KOPT-K1 (cell line): ENCODE measurements at regions not wholly inside any gene's neighbourhood (a gene's known extent, or its start where the extent isn't known, plus 50 kb on each side); places are given as distances from the start of the nearest gene placed in this dataset.

Source experiments
- H3K27ac ChIP-seq: fragments of 200-600 bp; sonication (generic); 2 replicates; pipeline ENCODE4 v1.5.1; 2016; ENCODE audit warnings: antibody characterized with exemption, mild to moderate bottlenecking, low read depth, low read length; ENCODE audit not compliant: poor library complexity, severe bottlenecking
- H3K36me3 ChIP-seq: fragments of 200-600 bp; sonication (generic); 2 replicates; pipeline ENCODE4 v1.5.1; 2017; ENCODE audit warnings: antibody characterized with exemption, mild to moderate bottlenecking, low read length, moderate library complexity; ENCODE audit not compliant: insufficient read depth
- H3K9me3 ChIP-seq: fragments of 200-600 bp; sonication (generic); 2 replicates; pipeline ENCODE4 v1.5.1; 2017; ENCODE audit warnings: antibody characterized with exemption, low read length, mild to moderate bottlenecking; ENCODE audit not compliant: insufficient read depth, poor library complexity, severe bottlenecking

DNA sequence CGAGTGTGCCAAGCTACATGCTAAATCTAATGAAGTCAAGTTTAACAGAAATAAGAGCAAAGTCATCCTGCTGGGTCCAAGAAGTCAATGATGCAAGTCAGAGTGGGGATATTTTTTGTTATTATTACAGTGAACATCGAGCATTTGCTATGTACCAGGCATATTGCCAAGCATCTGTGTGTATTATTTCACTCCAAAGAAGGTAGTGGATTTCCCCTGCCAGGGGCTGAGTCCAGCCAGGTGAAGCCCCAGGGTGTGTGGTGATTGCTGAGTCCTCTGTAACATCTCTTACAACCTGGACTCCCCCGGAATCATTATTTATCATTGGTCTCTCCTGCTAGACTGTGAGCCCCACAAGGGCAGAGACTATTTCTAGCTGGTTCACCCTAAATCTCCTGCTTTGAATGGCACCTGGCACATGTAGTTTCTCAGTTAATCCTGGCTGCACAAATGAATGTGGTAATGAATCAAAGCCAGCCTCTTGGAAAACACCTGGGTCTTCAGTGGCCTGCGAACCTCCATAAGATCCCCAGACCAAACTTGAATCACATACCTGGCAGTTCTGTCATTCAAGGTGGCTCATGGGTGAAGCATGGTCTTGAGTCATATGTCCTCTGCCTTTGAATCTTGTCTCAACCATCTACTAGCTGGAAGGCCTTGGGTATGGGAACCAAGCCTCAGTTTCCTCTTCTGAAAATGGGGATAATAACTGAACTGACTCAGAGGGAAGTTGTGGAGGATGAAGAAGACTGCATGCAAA is 549.2 kb downstream of the MIAT start:
- Histone ChIP-seq H3K27ac (no peak overlapping the region), H3K9me3 (no peaks in the 10 kb centered on the region)

DNA sequence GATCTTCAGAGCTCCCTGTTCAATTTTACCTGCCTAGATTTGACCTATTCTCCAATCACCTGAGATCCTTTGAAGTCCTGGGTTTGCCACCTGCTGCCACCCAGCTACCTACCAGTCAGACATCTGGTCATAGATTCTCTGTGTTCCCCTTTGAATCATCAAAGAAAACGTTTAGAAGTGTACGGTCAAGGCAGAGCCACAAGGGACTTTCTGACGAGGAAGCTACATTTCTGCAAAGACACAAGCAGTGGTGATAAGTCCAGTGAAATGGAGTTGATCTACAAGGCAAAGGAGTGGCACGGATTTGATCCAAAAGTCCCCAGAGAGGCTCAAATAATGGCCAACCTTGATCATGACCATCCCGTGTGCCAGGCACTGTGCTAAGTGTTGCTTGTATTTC is 549.9 kb downstream of the MIAT start:
- Histone ChIP-seq H3K9me3 (no peaks in the 10 kb centered on the region), H3K27ac (no peak overlapping the region), H3K36me3 (no peaks in the 10 kb centered on the region)

More for the DNA sequence above, 549.2 kb downstream of the MIAT start:
- H3K36me3 ChIP-seq = no peaks in the 10 kb centered on the region

DNA sequence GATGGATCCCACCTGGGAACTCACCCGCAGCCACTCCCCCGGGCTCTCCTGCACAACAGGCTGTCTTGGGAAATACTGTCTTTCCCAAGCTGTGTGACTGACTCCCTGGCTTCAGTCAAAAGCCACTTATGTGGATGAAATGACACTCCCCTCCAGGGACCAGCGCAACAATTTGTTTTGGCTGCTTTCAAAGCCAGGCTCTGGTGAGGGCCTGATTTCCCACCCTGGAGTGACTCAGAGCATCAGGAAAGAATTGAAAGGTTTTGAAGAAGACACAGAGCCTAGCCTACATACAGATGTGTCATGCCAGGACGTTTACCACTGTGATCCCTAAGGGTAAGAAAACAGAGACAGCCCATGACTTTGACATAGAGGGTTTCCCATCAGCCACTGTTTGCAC is 550.5 kb downstream of the MIAT start:
- Histone ChIP-seq H3K36me3 (no peaks in the 10 kb centered on the region), H3K27ac (no peak overlapping the region), H3K9me3 (no peaks in the 10 kb centered on the region)

DNA sequence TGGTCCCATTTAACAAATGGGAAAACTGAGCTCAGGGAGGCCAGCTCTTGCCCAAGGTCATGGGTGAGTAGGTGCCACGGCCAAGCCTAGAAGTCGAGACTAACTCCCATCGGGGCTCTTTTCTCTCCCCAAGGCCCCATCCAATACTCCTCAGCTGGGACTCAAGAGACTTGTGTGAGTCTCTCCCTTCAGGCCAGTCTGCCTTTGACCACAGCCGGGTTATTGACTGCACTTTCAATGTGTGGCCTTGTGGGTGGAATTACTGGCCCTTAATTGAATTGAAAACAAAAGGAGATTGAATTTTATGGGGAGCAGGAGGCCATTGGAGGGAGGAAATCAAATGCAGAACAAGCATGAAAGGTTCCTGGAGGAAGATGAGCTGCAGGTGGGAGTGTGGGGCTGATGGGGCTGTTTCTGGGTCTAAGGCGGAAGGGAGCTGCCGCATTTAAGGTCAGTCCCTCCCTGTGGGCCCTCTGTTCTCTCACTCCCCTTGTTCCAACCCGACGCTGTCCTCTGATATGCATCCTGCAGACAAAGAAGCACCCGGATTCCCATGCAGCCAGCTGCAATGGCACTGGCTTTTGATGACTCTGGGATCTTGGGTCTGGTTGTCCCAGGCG is 552.8 kb downstream of the MIAT start:
- Histone ChIP-seq H3K36me3 (no peaks in the 10 kb centered on the region), H3K27ac (no peak overlapping the region), H3K9me3 (no peaks in the 10 kb centered on the region)

DNA sequence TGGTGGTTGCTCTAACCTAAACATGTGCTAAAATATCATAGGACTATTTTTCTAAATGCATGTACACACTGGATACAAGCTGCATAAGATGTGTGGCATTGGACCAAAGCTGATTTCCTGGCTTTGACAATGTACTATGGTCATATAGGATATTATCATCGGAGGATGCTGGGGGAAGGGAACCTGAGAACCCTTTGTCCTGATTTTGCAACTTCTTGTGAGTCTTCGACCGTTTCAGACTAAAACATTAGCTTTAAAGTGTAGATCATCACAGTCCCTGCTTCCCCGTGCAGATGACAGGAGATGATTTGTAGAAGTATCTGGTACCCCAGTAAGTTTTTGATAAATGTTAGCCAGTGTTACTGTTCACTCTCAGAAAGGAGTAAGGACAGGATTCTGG is 554.7 kb downstream of the MIAT start:
- Histone ChIP-seq H3K9me3 (no peaks in the 10 kb centered on the region), H3K27ac (no peak overlapping the region), H3K36me3 (no peaks in the 10 kb centered on the region)

DNA sequence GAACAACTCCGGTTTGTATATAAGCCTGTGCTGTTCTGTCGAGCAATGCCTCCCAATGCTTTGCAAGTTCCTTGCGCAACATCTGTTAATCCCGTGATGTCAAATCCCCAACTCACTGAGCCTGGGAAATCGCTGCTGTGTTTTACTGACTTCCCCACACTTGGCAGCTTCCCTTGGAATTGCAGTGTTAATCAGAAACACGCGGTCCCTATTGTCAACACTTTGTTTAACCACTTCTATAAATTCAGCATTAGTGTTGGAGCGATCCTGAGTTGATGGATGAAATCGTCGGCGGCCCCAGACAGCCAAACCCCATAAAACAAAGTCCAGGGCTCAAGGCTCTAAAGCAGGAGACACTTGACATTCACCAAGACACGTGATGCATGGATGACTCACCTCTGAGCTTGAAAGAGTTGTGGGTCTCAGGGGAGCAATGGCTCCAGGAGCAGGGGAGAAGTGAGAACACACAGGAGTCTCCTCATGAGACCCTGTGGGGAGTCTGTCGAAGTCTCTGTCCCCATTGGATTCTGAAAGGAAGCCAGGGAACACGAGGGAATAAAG is 555.3 kb downstream of the MIAT start:
- no peaks in the 10 kb centered on the region for H3K36me3 ChIP-seq
- H3K27ac ChIP-seq = no peak overlapping the region
- no peaks in the 10 kb centered on the region for H3K9me3 ChIP-seq

DNA sequence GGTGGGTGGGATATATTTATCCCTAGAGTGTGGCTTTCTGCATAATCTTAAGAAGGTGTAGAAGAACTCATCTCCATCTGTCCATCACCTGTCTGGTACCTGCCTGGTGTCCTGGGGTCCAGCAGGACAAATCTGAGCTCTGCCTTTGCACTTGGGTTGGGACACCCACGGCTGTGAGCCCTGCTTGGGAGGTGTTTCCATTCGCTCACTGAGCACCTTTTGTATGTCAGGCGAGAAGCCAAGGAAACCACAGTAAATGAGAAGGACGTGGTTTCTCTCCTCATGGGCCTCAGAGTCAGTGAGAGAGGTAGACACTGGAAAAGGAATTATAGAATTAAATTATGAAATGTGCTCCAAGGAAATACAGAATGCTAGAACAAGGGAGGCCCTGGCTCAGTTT is 555.9 kb downstream of the MIAT start:
- H3K36me3 ChIP-seq = no peaks in the 10 kb centered on the region
- no peak overlapping the region for H3K27ac ChIP-seq
- H3K9me3 ChIP-seq = no peaks in the 10 kb centered on the region

DNA sequence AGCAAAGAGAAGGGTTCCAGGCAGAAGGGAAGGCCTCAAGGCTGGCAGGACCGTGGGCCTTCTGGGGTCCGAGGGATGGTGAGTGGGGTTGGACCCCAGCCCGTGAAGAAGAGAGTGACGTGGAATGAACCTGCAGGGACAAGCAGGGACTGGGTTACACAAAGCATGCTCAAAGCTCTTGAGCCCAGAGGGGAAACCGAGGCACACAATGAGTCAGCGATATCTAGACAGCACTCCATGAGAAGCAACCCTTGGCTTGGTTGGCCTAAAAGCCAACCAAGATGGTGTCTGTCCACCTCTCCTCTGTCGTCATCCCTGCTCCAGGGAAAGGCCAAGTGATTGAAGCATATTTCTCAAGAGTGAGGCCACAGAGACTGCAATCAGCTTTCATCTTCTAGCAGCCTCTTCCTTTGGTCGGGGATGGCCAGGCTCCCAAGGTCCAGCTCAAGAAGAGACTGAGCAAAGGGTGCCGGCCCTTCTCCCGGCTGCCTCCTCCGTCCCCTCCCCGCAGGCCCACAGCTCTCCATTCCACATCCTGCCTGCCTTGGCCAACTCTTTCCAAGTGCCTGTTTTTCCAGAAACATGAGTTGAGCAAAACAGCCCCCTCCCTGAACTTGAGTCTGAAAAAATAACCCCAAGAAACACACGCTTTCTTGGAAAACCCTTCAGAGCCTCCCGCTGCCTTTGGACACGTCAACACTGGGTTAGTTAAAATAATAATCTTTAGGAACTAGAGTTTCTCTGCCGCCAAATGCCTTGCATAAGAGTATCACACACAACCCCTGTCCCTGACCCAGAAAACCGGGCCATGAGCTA is 556.6 kb downstream of the MIAT start:
- no peak overlapping the region for H3K27ac ChIP-seq
- H3K36me3 ChIP-seq = no peaks in the 10 kb centered on the region
- no peaks in the 10 kb centered on the region for H3K9me3 ChIP-seq

DNA sequence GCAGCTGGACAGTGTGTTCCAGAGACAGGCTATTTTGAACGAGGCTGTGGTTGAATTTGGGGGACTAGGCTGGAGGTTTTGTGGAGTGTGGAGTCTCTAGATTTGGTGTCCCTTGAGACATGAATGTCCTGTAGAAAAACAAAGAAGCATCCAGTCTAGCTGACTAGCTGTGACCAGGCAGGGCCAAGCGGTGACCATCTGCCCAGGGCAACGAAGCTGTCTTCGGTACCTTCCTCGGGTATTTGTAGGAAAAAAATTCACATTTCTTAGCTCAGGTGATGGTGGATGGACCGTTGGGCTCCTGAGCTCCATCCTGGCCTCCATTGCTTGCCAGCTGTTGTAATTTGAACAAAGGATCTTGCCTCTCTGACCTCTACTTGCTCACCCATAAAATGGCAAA is 557.3 kb downstream of the MIAT start:
- Histone ChIP-seq H3K9me3 (no peaks in the 10 kb centered on the region), H3K36me3 (no peaks in the 10 kb centered on the region), H3K27ac (no peak overlapping the region)

DNA sequence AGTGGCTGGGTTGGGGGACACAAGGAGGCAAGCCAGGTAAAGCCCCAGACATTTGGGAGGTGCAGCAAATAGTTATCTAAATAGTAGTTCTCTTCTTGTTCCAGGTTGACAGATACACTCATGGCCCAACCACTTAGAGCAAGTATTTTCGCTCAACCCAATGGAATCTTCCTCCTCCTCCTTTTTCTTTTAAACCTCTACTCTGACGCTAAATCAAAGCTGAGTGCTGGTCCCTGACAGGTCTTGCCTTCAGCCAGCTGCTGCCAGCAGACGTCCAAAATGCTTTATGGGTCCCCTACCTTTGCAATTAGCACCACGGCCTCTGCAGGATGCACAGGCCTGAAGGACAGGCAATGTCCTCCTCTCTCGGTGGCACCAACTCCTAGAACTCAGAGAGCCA is 558.5 kb downstream of the MIAT start:
- Histone ChIP-seq H3K36me3 (no peaks in the 10 kb centered on the region), H3K9me3 (no peaks in the 10 kb centered on the region), H3K27ac (no peak overlapping the region)

DNA sequence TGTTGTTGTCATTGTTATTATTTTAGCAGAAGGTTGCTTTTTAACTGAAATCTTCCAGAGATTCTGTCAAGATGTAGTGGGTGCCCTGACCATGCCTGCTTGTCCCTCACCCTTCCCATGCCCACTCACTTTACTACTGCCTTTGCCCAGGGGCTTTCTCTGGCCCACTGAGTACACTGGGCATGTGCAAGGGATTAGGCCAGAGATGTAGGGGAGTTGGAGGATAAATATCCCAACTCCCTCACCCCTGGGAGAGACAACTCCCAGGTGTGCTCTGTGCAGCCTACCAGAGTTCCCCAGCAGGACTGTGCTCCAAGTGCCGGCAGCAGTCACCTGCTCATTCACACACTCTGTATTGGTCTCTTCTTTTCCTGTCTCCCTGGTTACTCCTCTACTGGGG is 559.1 kb downstream of the MIAT start:
- Histone ChIP-seq H3K9me3 (no peaks in the 10 kb centered on the region), H3K36me3 (no peaks in the 10 kb centered on the region), H3K27ac (no peak overlapping the region)

DNA sequence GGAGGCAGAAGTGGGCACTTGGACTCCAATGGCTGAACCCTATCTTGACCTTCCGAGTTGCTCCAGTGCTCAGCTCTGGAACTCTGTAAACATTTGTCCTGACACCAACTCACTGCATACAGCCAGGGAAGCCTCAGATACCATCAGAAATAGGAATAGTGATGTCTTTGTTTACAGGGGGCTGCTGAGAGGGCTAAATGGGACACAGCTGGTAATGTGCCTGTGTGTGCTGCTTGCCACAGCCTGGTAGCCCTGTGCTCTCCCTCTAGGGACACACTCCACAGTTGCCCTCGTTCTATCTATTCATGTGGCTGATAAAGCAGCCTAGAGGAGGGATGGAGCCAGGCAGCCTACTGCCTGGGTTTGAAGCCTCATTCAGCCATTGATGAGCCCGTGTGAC is 559.8 kb downstream of the MIAT start:
- Histone ChIP-seq H3K27ac (no peak overlapping the region), H3K36me3 (no peaks in the 10 kb centered on the region), H3K9me3 (no peaks in the 10 kb centered on the region)

DNA sequence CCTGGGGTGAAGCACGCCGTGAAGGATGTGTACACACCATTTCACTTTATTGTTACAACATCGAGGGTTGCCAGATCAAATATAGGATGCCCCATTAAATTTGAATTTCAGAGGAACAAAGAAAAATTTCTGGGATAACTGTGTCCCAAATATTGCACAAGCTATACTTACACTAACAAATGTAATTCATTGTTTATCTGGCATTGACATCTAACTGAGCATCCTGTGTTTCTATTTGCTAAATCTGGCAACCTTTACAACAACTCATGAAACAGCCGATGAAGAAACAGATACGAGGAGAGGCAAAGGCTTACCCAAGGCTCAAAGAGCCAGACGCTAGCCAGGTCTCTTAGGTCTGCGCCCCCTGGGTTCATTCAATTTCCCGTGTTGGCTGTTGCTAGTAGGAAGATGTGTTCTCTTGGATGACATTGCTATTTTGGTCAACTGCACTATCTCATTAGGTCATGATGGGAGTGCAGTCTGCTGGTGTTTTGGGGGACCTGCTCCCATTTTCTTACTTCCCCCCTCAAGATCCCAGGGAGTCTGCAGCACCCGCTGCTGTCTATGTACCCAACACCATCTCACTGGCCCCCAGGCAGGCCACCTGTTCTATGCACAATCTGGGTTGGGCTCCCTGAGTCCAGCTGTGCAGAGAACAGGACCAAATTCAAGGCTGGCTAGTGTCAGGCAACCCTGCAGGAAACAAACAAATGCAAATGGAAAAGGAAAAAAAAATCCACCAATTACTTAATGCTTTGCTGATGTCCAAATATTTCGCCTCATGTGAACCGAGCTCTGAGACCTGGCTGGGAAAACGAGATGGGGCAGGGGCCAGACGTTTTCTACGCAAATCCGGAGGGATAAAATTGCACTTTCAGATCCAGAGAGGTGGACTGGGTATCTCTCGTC is 560.9 kb downstream of the MIAT start:
- no peaks in the 10 kb centered on the region for H3K9me3 ChIP-seq
- H3K27ac ChIP-seq = no peak overlapping the region
- H3K36me3 ChIP-seq = no peaks in the 10 kb centered on the region

DNA sequence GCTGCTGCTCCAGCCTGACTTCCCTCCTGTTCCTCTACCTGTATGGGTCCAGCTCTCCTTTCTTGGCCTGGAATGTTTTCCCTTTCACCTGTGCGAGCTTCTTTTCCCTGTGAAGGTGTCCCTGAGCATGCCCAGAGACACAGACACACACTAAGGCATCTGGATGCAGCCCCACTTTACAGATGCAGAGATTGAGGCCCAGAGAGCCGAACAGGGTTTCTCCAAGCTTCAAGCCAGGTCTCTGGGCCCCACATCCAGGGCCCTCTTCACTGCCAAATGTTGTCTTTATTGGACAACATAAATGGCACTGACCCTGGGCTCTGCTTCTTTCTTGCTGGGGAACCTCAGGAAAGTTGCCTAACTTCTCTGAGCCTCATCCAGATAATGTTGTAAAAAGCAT is 561.6 kb downstream of the MIAT start:
- Histone ChIP-seq H3K27ac (no peak overlapping the region), H3K9me3 (no peaks in the 10 kb centered on the region), H3K36me3 (no peaks in the 10 kb centered on the region)
